Fibroblast of pulmonary artery (primary cell): ENCODE measurements at regions not wholly inside any gene's neighbourhood (a gene's known extent, or its start where the extent isn't known, plus 50 kb on each side); places are given as distances from the start of the nearest gene placed in this dataset.

Source experiments
- DNase-seq: peaks from one replicate; pipeline ENCODE4 v3.0.0-alpha.2; 2010; ENCODE audit warnings: low read depth
- H3K4me3 ChIP-seq: replicated peaks from 2 replicates; pipeline ENCODE4 v1.5.1; 2011; ENCODE audit warnings: low read depth, mild to moderate bottlenecking, control low read depth, low read length, moderate library complexity
- CTCF ChIP-seq: IDR thresholded peaks from 2 replicates; pipeline ENCODE4 v1.5.1; 2011; ENCODE audit warnings: mild to moderate bottlenecking, control low read depth, low read length, inconsistent platforms; ENCODE audit errors: missing control alignments

DNA sequence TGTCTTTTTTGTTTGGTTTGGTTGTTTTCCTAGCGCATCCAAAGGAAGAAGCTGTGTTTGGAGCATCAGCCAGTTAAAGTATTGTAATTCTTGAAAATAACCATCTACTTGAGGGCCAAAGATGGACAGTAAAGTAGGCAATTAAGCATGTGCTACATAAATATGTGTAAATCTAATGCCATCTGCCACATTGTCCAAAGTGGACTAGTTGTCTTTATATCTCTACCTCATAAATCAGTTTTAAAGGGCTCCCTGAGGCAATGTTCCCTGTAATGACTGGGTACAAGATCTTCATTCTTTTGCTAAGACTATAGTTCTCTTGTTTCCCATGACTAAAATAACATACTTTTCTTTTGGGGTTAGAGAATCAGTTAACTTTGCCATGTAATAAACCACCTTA is 460.0 kb upstream of the RARB start:
- no peak for TF ChIP-seq CTCF
- H3K4me3 ChIP-seq, result no peak overlapping the region
- DNase-seq, result no peak

DNA sequence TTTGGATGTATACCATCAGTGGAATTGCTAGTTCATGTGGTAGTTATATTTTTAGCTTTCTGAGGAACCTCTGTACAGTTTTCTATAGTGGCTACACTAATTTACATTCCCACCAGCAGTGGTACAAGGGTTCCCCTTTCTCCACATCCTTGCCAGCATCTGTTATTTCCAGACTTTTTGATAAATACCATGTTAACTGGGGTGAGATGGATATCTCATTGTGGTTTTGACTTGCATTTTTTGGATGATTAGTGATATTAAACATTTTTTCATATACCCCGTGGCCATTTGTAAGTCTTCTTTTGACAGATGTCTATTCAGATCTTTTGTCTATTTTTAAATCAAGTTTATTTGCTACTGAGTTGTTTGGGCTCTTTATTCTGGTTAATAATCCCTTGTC is 455.6 kb upstream of the RARB start:
- H3K4me3 ChIP-seq, result no peak overlapping the region
- DNase-seq, result no peak
- no peak for TF ChIP-seq CTCF

DNA sequence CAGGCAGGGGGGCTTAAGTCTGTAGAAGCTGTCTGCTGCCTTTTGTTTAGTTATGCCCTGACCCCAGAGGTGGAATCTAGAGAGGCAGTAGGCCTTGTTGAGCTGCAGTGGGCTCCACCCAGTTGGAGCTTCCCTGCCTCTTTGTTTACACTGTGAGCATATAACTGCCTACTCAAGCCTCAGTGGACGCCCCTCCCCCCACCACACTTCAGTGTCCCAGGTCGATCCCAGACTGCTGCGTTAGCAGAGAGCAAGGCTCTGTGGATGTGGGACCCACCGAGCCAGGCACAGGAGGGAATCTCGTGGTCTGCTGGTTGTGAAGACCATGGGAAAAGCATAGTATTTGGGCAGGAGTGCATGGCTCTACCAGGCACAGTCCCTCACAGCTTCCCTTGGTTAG is 446.8 kb upstream of the RARB start:
- no peak for DNase-seq
- TF ChIP-seq CTCF, result no peak
- no peak overlapping the region for H3K4me3 ChIP-seq

GRCh38 chr3:24981924-24982323 is 446.1 kb upstream of the RARB start:
- DNase-seq, result no peak
- H3K4me3 ChIP-seq, result no peak overlapping the region
- no peak for TF ChIP-seq CTCF

DNA sequence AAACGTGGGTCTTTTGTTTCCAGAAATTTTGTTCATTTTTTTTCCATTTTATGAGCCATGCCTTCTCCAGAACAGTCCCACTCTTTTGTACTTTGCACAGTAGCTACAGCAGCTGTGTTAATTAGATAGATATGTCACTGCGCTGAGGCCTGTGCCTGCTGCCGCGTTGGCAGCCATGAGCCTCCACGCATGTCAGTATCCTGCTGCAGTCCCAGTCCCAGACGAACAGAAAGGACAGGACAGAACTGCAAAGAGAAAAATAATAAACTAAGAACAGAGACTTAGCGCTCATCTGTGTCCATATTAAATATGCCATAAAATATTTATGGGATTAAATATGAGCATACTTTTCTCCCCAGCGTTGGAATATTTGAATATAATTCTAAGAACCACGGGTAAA is 442.4 kb upstream of the RARB start:
- no peak overlapping the region for H3K4me3 ChIP-seq
- DNase-seq, result no peak
- no peak for TF ChIP-seq CTCF

- no peak for TF ChIP-seq CTCF
- DNase-seq, result no peak
- H3K4me3 ChIP-seq, result no peak overlapping the region
Observed at GRCh38 chr3:24986612-24987011, 441.5 kb upstream of the RARB start.

GRCh38 chr3:24999357-24999756 is 428.7 kb upstream of the RARB start:
- DNase-seq, result no peak
- TF ChIP-seq CTCF, result no peak
- H3K4me3 ChIP-seq, result no peak overlapping the region
